K562 (cell line): ENCODE measurements at regions not wholly inside any gene's neighbourhood (a gene's known extent, or its start where the extent isn't known, plus 50 kb on each side); places are given as distances from the start of the nearest gene placed in this dataset.

Source experiments
- ATAC-seq: fragments of 200-7000 bp; cut with Tn5 transposase; 3 replicates; pipeline ENCODE4 v1.9.1; 2020; ENCODE audit warnings: moderate library complexity
- BruUV-seq: library from RNA; stranded (reverse); fragments of 400-500 nt; replicated peaks from 2 replicates; lab custom pipeline; 2021; lab: Mats Ljungman, UMichigan
- CTCF ChIA-PET: fragments of 300-600 bp; formaldehyde crosslinking; extraction: SDS; loops from one replicate; lab custom pipeline; 2021; ENCODE audit warnings: low intra/inter-chr PET ratio; lab: Yijun Ruan, JAX
- POLR2A ChIA-PET: fragments of 300-600, 350-650 bp; sonication (Branson Sonifier 250); formaldehyde crosslinking; extraction: SDS; loops from one replicate; lab custom pipeline; 2021; ENCODE audit warnings: antibody characterized with exemption, inconsistent platforms; lab: Yijun Ruan, JAX
- DNase-seq, 4 experiments: peaks; one replicate each; pipeline versions ENCODE4 v3.0.0 to v3.0.0-alpha.2; 2011 to 2018; ENCODE audit warnings: low spot score in 3 of 4, mixed read lengths in 3 of 4; ENCODE audit errors: extremely low read depth in 1 of 4
- FAIRE-seq: peaks from 2 replicates; lab custom pipeline; 2011; peaks lifted over from hg19 to GRCh38; lab: Jason Lieb, UNC
- H2AFZ ChIP-seq: 2 replicates; pipeline ENCODE4 v1.6.0; 2011; ENCODE audit warnings: low read depth, low read length, control low read depth, inconsistent platforms
- H3K27ac ChIP-seq: fragments of 200-600 bp; 3 replicates; pipeline ENCODE4 v1.8.0; 2011; ENCODE audit warnings: low read depth, mild to moderate bottlenecking, control low read depth, inconsistent platforms, low read length, moderate library complexity, mixed read lengths; ENCODE audit errors: extremely low read depth
- H3K27me3 ChIP-seq, 2 experiments: fragments of 300-600 bp in 1 of 2; 2 replicates in 1 of 2; 3 replicates in 1 of 2; pipeline versions ENCODE4 v1.6.0 to v1.8.0; 2011; ENCODE audit warnings: inconsistent platforms in 2 of 2, low read length in 2 of 2, mild to moderate bottlenecking in 1 of 2, mixed read lengths in 1 of 2, moderate library complexity in 1 of 2; ENCODE audit not compliant: control insufficient read depth in 2 of 2, insufficient read depth in 2 of 2
- H3K36me3 ChIP-seq: fragments of 300-600 bp; 3 replicates; pipeline ENCODE4 v1.8.0; 2011; ENCODE audit warnings: mild to moderate bottlenecking, low read length, inconsistent platforms; ENCODE audit not compliant: control insufficient read depth, insufficient read depth
- H3K4me1 ChIP-seq, 2 experiments: fragments of 200-600 bp in 1 of 2; replicated peaks in 1 of 2; 2 replicates in 1 of 2; 3 replicates in 1 of 2; pipeline versions ENCODE4 v1.5.1 to v1.8.0; 2011; ENCODE audit warnings: inconsistent platforms in 2 of 2, low read length in 2 of 2, mild to moderate bottlenecking in 1 of 2, mixed read lengths in 1 of 2, moderate library complexity in 1 of 2; ENCODE audit not compliant: control insufficient read depth in 2 of 2, insufficient read depth in 2 of 2
- H3K4me2 ChIP-seq: 2 replicates; pipeline ENCODE4 v1.6.1; 2011; ENCODE audit warnings: low read length, control low read depth, inconsistent platforms, mixed read lengths; ENCODE audit not compliant: insufficient read depth
- H3K4me3 ChIP-seq: fragments of 200-600 bp; sonication (generic), shearing (Covaris generic); 2 replicates; pipeline ENCODE4 v1.5.1; 2016; ENCODE audit warnings: control low read depth, inconsistent platforms
- H3K79me2 ChIP-seq: fragments of 200-600 bp; 3 replicates; pipeline ENCODE4 v1.8.0; 2011; ENCODE audit warnings: low read length, inconsistent platforms; ENCODE audit not compliant: control insufficient read depth, insufficient read depth
- H3K9ac ChIP-seq, 2 experiments: 2 replicates each; pipeline versions ENCODE4 v1.6.0 to v1.6.1; 2011; ENCODE audit warnings: low read depth in 2 of 2, low read length in 2 of 2, control low read depth in 1 of 2, inconsistent platforms in 1 of 2, mild to moderate bottlenecking in 1 of 2, mixed read lengths in 1 of 2; ENCODE audit not compliant: insufficient read depth in 1 of 2
- H3K9me1 ChIP-seq: one replicate; pipeline ENCODE4 v1.6.0; 2011; ENCODE audit warnings: inconsistent platforms, mild to moderate bottlenecking, low read length, moderate library complexity; ENCODE audit not compliant: control insufficient read depth, insufficient read depth
- H3K9me3 ChIP-seq: replicated peaks from 2 replicates; pipeline ENCODE4 v1.5.1; 2011; ENCODE audit warnings: low read depth, low read length, inconsistent platforms; ENCODE audit not compliant: control insufficient read depth, insufficient read depth
- H4K20me1 ChIP-seq: replicated peaks from 2 replicates; pipeline ENCODE4 v1.6.1; 2011; ENCODE audit warnings: low read length, inconsistent platforms, mixed read lengths; ENCODE audit not compliant: control insufficient read depth, insufficient read depth
- ARID4B ChIP-seq: sonication (generic); formaldehyde crosslinking; IDR thresholded peaks from 2 replicates; pipeline ENCODE4 v1.8.0; 2022; ENCODE audit warnings: mild to moderate bottlenecking, missing genetic modification reagents
- DNMT1 ChIP-seq: fragments of 450-650 bp; IDR thresholded peaks from 2 replicates; pipeline ENCODE4 v1.6.1; 2016; ENCODE audit warnings: antibody characterized with exemption, mild to moderate bottlenecking
- KDM5B ChIP-seq: fragments of 200-600 bp; sonication (generic); IDR thresholded peaks from 2 replicates; pipeline ENCODE4 v1.6.1; 2012; ENCODE audit warnings: low read depth, mild to moderate bottlenecking, moderate library complexity, low read length, control low read depth, inconsistent platforms; ENCODE audit not compliant: insufficient replicate concordance
- NFRKB ChIP-seq: fragments of 450-650 bp; IDR thresholded peaks from 2 replicates; pipeline ENCODE4 v1.6.1; 2016; ENCODE audit warnings: low read depth
- OTX1 ChIP-seq: fragments of 450-650 bp; formaldehyde crosslinking; IDR thresholded peaks from 2 replicates; pipeline ENCODE4 v1.4.0; 2022; ENCODE audit warnings: mild to moderate bottlenecking
- RFX7 ChIP-seq: fragments of 250-450 bp; sonication (Bioruptor Pico); IDR thresholded peaks from 2 replicates; pipeline ENCODE4 v1.5.1; 2021; ENCODE audit warnings: mild to moderate bottlenecking
- TGIF2 ChIP-seq: sonication (generic); formaldehyde crosslinking; IDR thresholded peaks from 2 replicates; pipeline ENCODE4 v1.8.1; 2022; ENCODE audit warnings: mild to moderate bottlenecking, missing genetic modification reagents, moderate library complexity
- TRIM28 ChIP-seq: fragments of 450-650 bp; IDR thresholded peaks from 2 replicates; pipeline ENCODE4 v1.6.1; 2017
- ZBTB1 ChIP-seq: sonication (generic); formaldehyde crosslinking; IDR thresholded peaks from 2 replicates; pipeline ENCODE4 v1.8.1; 2023; ENCODE audit warnings: missing genetic modification reagents, low read depth, mild to moderate bottlenecking, borderline replicate concordance
- ZEB2 ChIP-seq: fragments of 450-650 bp; IDR thresholded peaks from 2 replicates; pipeline ENCODE4 v1.6.1; 2016
- ZFP30 ChIP-seq: fragments of 250-450 bp; sonication (Bioruptor Pico); IDR thresholded peaks from 2 replicates; pipeline ENCODE4 v1.8.0; 2022; ENCODE audit warnings: moderate library complexity, mild to moderate bottlenecking, inconsistent platforms, borderline replicate concordance
- ZNF239 ChIP-seq: fragments of 250-450 bp; sonication (Bioruptor Pico); IDR thresholded peaks from 2 replicates; pipeline ENCODE4 v1.4.0; 2020; ENCODE audit warnings: mild to moderate bottlenecking
- ZNF57 ChIP-seq: fragments of 450-650 bp; formaldehyde crosslinking; IDR thresholded peaks from 2 replicates; pipeline ENCODE4 v1.4.0; 2020; ENCODE audit warnings: mild to moderate bottlenecking, moderate library complexity
- WGBS: fragments of 100-300 bp; shearing (Covaris generic); methylation state at CpG from one replicate; pipeline ENCODE4 v1.1.6; 2016; ENCODE audit warnings: low coverage, mixed read lengths; ENCODE audit not compliant: insufficient coverage; ENCODE audit errors: missing lambda C conversion rate; 5-methylcytosine and 5-hydroxymethylcytosine counted together
- in situ Hi-C: fragments of 300-500 bp; cut with MboI; formaldehyde crosslinking; loops from 4 replicates; pipeline ENCODE4 v1.15.0; 2018; ENCODE audit warnings: inconsistent platforms, mixed read lengths
- intact Hi-C: fragments of 100-400 bp; cut with micrococcal nuclease; formaldehyde crosslinking; loops from 2 replicates; pipeline ENCODE4 v1.14.2; 2022

DNA sequence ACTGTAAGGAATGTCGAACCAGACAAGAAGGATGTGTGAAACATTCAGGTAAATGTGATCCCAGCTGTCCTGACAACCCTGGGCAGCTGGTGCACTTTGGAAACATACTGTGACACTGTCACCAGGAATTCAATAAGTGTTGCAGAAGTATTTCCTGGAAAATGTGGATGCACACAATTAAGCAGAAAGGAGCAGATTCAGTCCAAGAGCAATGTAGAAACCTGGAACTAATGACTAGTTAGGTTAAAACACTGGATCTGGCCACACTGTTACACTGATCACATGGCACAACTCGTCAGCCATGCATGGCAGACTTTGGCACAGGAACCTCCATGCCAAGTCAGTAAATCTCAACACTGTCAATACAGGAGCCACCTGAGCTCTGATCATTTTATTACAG is 109.0 kb downstream of the FAM174A start:
- H2AFZ ChIP-seq, result no peak overlapping the region
- H3K4me3 ChIP-seq, result no peak overlapping the region
- H3K27me3 ChIP-seq, result no peaks in the 10 kb centered on the region
- no peak for ATAC-seq
- in situ Hi-C loops (no loop called here), intact Hi-C loops (no loop called here)
- WGBS, result 33% methylated on average over 2 of the region's 2 CpGs
- H3K4me1 ChIP-seq, result peaks cover 0 to 12% of the 10 kb centered on the region in 2 experiments; a peak in 3 of 5 replicates
- no peaks in the 10 kb centered on the region for H3K79me2 ChIP-seq
- no peak for TF ChIP-seq ZEB2
- no peaks in the 10 kb centered on the region for H3K9me1 ChIP-seq
- H3K4me2 ChIP-seq, result no peak overlapping the region
- POLR2A ChIA-PET, result no interaction called here
- no peaks in the 10 kb centered on the region for H4K20me1 ChIP-seq
- CTCF ChIA-PET, result no interaction called here
- BruUV-seq, result no TSS peak
- H3K36me3 ChIP-seq, result no peaks in the 10 kb centered on the region
- no peak for FAIRE-seq
- H3K9ac ChIP-seq, result no peak overlapping the region
- no peak overlapping the region for H3K27ac ChIP-seq
- no peaks in the 10 kb centered on the region for H3K9me3 ChIP-seq
- no peak for DNase-seq

DNA sequence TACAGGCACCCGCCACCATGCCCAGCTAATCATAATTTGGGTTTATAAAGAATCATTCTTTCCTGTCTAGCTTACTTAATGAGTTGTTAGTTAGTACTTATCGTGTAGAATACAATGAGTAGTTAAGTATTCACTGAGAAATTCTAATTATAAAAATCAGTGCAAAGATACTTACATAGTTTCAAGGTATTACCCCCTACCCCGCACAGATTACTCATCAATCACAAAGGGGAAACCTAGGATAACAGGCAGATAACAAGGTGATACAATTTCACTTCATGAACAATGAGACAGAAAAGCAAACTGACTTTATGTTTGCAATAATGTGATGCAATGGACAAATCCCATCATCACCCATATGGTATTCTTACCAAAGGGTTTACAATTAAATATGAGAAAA is 109.6 kb downstream of the FAM174A start:
- intact Hi-C loops (no loop called here), in situ Hi-C loops (no loop called here)
- no TSS peak for BruUV-seq
- no peaks in the 10 kb centered on the region for H3K27me3 ChIP-seq
- H3K9ac ChIP-seq, result no peak overlapping the region
- H3K4me2 ChIP-seq, result no peak overlapping the region
- no peak for ATAC-seq
- no peaks in the 10 kb centered on the region for H4K20me1 ChIP-seq
- peaks cover 0 to 12% of the 10 kb centered on the region in 2 experiments; a peak in 3 of 5 replicates for H3K4me1 ChIP-seq
- DNase-seq, result no peak
- no peaks in the 10 kb centered on the region for H3K36me3 ChIP-seq
- H3K4me3 ChIP-seq, result no peak overlapping the region
- no peaks in the 10 kb centered on the region for H3K9me3 ChIP-seq
- no peaks in the 10 kb centered on the region for H3K9me1 ChIP-seq
- no peak overlapping the region for H3K27ac ChIP-seq
- POLR2A ChIA-PET, result interaction anchor here (0.6 to 1.1 kb wide), 2 partner anchors 14 to 33 kb away, joined by 3 read pairs; no protein-coding TSS in a partner anchor
- FAIRE-seq, result no peak
- no peaks in the 10 kb centered on the region for H3K79me2 ChIP-seq
- TF ChIP-seq ZFP30 (CRISPR knock-in tag) (no peak), ZNF57 (CRISPR knock-in tag) (no peak), DNMT1 (no peak), NFRKB (no peak), TRIM28 (no peak), TGIF2 (CRISPR knock-in tag) (no peak), ZNF239 (CRISPR knock-in tag) (no peak), KDM5B (no peak), ARID4B (CRISPR knock-in tag) (no peak), ZBTB1 (CRISPR knock-in tag) (no peak), OTX1 (CRISPR knock-in tag) (no peak), RFX7 (CRISPR knock-in tag) (no peak)
- CTCF ChIA-PET, result no interaction called here
- WGBS, result 18% methylated on average over 3 of the region's 3 CpGs
- no peak overlapping the region for H2AFZ ChIP-seq
